ENCODE measurements at regions not wholly inside any gene's neighbourhood (a gene's known extent, or its start where the extent isn't known, plus 50 kb on each side); places are given as distances from the start of the nearest gene placed in this dataset.

- no peak for DNase-seq
These were observed 335.4 kb downstream of the CXCL12 start for GRCh38 chr10:44049301-44050015.

DNA sequence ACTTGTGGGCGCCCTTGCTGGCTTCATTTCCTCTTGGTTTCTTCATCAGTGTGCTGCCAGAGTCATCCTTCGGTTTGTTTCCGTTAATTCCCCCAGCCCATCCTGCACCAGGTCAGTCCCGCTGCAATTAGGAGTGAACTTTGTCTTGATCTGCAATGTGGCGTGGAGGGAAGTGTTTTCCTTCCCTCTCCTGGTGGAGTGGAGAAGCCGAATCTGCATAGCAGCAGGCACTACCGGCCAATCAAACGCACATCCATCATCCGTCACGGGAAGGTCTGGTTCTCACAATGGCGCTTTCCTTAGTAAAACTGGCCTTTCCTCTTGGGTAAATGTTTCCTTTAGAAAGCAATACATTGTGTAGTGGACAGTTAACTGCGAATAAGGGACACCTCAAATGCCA is 337.5 kb downstream of the CXCL12 start:
- DNase-seq: no peak

- DNase-seq: no peak
These were observed 338.3 kb downstream of the CXCL12 start for GRCh38 chr10:44046605-44047004.

- no peak for DNase-seq
These were observed 339.9 kb downstream of the CXCL12 start for GRCh38 chr10:44045020-44045419.

DNA sequence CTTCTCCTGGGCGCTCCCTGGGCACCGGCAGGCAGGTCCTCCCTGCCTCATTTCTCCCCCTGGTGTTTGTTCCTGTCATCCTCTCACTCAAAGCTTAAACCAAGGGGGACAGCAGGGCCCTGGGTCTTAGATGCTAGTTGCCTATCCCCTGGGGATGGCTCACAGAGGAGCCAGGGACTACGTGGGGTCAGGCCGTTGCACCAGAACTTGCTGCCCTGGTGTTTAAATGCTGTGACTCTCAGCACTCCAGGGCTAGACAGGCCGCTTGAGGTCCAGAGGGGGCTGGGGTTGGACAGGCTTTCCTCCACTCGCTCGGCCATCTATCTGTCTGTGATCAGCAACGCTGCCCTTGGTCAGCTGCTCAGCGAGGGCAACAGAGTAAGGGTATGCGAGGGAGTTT is 340.3 kb downstream of the CXCL12 start:
- no peak for DNase-seq

GRCh38 chr10:44043646-44044375 is 341.1 kb downstream of the CXCL12 start:
- DNase-seq: no peak

DNA sequence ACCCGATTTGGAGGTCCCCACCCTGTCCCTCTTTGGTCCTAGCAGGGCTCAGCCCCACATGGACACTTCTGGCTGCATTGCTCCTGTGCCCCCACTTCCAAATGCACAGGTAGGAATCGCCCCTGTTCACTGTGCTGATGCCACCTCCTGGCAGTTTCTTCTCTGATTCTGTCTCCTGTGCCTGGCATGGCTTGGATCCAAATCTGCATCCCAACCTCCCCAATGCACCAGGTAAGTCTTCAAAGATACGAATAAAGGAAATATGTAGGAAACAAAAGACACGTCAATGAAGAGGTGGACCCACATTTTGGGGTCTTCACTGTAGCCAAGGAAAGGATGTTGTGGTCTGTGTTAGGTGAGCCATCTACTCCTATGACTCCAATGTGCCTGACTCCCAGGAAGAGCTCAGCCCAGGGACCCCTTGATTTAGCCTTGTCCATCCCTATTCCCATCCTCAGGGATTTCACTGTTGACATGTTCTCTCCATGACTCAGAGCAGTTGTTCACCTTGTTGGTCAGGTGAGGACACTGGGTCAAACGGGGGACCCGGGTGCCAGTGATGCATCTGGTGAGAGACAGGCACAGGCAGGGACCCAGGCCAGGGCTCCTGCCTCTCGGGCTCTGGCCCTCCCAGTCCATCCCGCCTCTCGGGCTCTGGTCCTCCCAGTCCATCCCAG is 341.8 kb downstream of the CXCL12 start:
- DNase-seq: no peak

- no peak for DNase-seq
These were observed 342.7 kb downstream of the CXCL12 start for GRCh38 chr10:44042075-44042770.

GRCh38 chr10:44039599-44039998 is 345.3 kb downstream of the CXCL12 start:
- no peak for DNase-seq

DNA sequence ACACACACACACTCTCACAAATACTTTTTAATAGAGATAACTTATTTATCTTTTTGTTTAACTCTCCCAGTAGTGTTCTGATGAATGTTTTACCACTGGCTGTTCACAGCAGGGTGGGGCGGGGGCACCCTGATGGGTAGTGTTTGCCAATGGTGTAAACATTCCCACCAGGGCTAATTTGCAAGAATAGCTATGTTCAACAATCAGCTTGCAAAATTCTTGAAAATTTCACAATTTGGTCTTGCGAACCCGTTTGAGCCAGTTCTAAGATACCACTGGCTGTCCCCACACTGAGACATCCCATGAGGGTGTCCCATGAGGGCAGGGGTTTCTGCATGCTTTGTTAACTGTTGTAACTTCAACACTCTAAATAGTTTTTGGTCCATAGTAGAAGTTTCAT is 348.5 kb downstream of the CXCL12 start:
- DNase-seq: no peak

- no peak for DNase-seq
These were observed 349.3 kb downstream of the CXCL12 start for GRCh38 chr10:44035474-44036197.

DNA sequence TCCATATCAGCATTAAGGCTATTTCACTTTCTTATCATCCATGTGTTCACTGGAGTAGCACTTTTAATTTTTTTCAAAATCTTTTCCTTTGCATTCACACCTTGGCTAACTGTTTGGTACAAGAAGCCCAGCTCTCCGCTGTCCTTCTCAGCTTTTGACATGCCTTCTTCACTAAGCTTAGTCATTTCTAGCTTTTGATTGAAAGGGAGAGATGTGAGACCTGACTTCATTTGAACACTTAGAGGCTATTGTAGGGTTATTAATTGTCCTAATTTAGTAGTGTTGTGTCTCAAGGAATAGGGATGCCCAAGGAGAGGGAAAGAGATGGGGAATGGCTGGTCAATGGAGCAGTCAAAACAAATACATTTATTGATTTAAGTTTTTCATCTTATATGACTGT is 350.0 kb downstream of the CXCL12 start:
- DNase-seq: no peak

- DNase-seq: no peak
These were observed 351.9 kb downstream of the CXCL12 start for GRCh38 chr10:44033008-44033407.

DNA sequence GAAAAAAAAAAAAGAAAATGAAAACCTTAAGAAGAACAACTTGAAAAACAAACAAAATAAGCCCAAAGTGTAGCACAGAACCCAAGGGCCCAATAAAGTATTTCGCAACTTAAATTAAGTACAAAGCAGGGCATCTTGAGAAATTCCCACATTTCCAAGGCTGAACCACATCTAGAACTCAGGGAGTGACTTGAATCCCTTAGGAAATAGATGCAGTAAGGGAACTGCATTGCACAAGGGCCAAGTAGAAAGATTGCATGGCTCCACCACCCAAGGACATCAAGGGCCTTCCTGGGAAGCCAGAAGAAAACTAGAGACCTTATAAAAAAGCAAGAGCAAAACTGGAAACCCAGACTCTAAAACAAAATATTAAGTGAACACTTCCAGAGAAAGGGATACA is 352.7 kb downstream of the CXCL12 start:
- no peak for DNase-seq

DNA sequence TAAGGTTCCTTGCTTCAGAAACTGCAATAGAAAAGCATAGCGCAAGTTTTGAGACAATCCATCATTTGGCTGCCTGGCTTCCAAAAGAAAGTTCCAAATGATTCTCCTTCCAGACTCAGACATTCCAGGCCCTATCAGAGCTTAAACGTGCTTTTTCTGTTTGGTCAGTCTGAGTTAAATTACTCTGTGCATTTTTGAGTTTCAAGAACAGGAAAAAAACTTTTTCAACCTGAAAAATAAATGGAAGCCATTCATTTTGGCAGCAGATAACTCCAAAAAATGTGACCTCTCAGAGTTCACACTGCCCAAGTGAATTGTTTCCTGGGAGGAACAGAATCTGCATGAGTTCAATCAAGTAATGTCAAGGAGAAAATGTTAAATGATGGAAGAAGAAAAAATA is 354.2 kb downstream of the CXCL12 start:
- DNase-seq: no peak

GRCh38 chr10:44030132-44030531 is 354.8 kb downstream of the CXCL12 start:
- DNase-seq: no peak

DNA sequence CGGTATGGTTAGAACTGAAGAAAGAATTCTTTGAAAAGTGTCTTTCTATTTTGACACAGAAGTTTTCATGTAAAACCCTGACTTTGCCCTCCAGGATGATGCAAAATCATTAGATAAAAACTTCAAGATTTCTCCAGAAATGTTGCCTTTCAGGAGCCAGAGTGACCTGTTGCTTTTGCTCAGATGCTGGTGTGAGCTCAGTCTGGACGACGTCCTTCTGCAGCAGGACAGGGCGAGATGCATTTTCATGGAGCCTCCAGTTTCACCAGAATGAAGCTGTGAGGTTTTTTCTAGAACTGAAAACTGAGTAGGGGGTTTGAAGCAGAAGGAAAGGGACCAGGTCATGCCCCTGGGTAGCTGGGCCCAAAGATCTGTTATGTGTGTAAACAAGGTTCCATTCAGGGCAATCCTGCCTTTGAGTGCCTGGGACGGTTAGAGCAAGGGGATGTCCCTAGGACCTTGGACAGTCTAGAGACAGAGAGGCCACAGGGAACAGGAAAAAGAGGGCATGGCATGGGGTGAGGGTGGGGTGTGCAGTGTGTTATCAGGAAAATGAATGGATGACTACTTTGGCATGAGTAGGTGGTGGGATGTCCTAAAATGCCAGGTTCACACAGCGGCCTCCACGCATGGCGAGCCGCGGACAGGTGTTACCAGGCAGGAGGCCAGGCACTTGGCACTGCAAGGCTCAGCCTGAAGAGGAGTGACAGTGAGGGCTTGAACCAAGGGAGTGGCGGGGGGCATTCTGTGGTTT is 356.3 kb downstream of the CXCL12 start:
- DNase-seq: no peak

DNA sequence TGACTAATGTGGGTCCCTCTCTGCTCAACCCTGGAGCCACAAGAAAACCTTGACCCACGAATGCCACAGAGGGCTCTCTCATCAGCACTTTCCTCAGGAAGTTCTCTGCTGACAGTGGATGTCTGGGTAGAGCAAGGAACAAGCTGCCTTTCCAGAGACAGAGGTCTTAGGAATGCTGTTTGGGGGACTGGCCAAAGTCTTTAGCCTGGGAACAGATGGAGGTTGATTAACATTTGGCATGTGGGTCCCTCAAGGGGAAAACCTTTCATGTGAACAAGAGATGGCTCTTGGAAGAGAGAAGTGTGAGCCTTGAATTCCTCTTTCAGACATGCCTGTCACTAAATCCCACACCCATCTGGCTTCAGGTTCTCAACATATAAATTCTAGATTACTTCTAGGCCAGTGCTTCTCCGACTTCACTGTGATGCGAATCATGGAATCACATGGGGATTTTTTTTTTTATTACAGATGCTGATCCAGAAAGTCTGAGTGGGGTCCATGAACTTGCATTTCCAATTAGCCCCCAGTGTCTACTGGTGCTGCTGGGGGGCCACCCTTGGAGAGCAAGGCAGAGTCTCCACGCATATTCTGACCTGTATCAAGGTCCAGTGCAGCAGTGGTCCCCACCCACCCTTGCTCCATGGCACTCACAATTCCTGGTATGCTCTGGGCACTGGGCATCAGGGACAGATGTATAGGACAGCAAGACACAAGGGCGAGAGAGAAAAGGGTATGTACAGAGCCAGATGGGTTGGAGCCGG is 360.4 kb downstream of the CXCL12 start:
- no peak for DNase-seq

- no peak for DNase-seq
These were observed 361.4 kb downstream of the CXCL12 start for GRCh38 chr10:44023517-44023916.

GRCh38 chr10:44022203-44022602 is 362.7 kb downstream of the CXCL12 start:
- no peak for DNase-seq
